HCT116 (cell line): ENCODE measurements at regions not wholly inside any gene's neighbourhood (a gene's known extent, or its start where the extent isn't known, plus 50 kb on each side); places are given as distances from the start of the nearest gene placed in this dataset.

Experiments used
- ATAC-seq: fragments of 200-7000 bp; cut with Tn5 transposase; 2 replicates; pipeline ENCODE4 v1.9.1; 2020; ENCODE audit warnings: mild to moderate bottlenecking, moderate library complexity
- BruUV-seq: library from RNA; stranded (reverse); fragments of 400-500 nt; replicated peaks from 2 replicates; lab custom pipeline; 2021; lab: Mats Ljungman, UMichigan
- CTCF ChIA-PET: fragments of 300-600 bp; sonication (Branson Sonifier 250); formaldehyde crosslinking; loops from one replicate; lab custom pipeline; 2021; ENCODE audit warnings: antibody characterized with exemption; lab: Charles Lee
- POLR2A ChIA-PET: fragments of 300-600, 350-600 bp; sonication (Branson Sonifier 250); formaldehyde crosslinking; loops from one replicate; lab custom pipeline; 2021; ENCODE audit warnings: antibody characterized with exemption; lab: Charles Lee
- RAD21 ChIA-PET, 2 experiments: fragments of 300-600 bp; sonication (Branson Sonifier 250); formaldehyde crosslinking; loops; one replicate each; lab custom pipeline; 2023; ENCODE audit warnings: low total read pairs in 2 of 2; ENCODE audit not compliant: uncharacterized antibody in 2 of 2, unreplicated experiment in 2 of 2, low non-redundant PET in 1 of 2; lab: Charles Lee
- DNase-seq: peaks from one replicate; pipeline ENCODE4 v3.0.0-alpha.2; 2010; ENCODE audit warnings: low read depth, low spot score
- H2AFZ ChIP-seq: fragments of 200-600 bp; shearing (Covaris generic), sonication (generic); 2 replicates; pipeline ENCODE4 v1.6.1; 2017; ENCODE audit warnings: low read depth, mixed run types, mixed read lengths, antibody characterized with exemption, low read length; ENCODE audit not compliant: poor library complexity, severe bottlenecking
- H3K27ac ChIP-seq: 2 replicates; pipeline ENCODE4 v1.5.1; 2012; ENCODE audit warnings: low read depth, low read length
- H3K27me3 ChIP-seq: fragments of 200-600 bp; sonication (generic); 2 replicates; pipeline ENCODE4 v1.6.1; 2016; ENCODE audit warnings: mixed run types, low read length, mixed read lengths; ENCODE audit not compliant: insufficient read depth
- H3K36me3 ChIP-seq, 2 experiments: fragments of 200-500 bp in 1 of 2; fragments of 200-600 bp in 1 of 2; sonication (Bioruptor generic) in 1 of 2; sonication (generic) in 1 of 2; 2 replicates each; pipeline versions ENCODE4 v1.5.1 to v1.6.1; 2014 to 2016; ENCODE audit warnings: low read length in 2 of 2, inconsistent platforms in 1 of 2, mixed read lengths in 1 of 2, mixed run types in 1 of 2; ENCODE audit not compliant: insufficient read depth in 2 of 2, control insufficient read depth in 1 of 2
- H3K4me1 ChIP-seq, 2 experiments: fragments of 200-600 bp in 1 of 2; sonication (generic) in 1 of 2; 2 replicates each; pipeline versions ENCODE4 v1.5.1 to v1.6.1; 2012 to 2017; ENCODE audit warnings: low read length in 2 of 2, inconsistent platforms in 1 of 2, mild to moderate bottlenecking in 1 of 2, mixed read lengths in 1 of 2, mixed run types in 1 of 2, moderate library complexity in 1 of 2; ENCODE audit not compliant: insufficient read depth in 2 of 2, control insufficient read depth in 1 of 2
- H3K4me2 ChIP-seq: fragments of 200-600 bp; sonication (generic); 2 replicates; pipeline ENCODE4 v1.6.1; 2017; ENCODE audit warnings: mixed run types, low read length, mixed read lengths
- H3K4me3 ChIP-seq, 2 experiments: fragments of 200-600 bp in 1 of 2; sonication (generic) in 1 of 2; replicated peaks in 1 of 2; 2 replicates each; pipeline ENCODE4 v1.5.1; 2011 to 2016; ENCODE audit warnings: low read length in 2 of 2, control low read depth in 1 of 2, low read depth in 1 of 2, mild to moderate bottlenecking in 1 of 2, mixed read lengths in 1 of 2, mixed run types in 1 of 2
- H3K79me2 ChIP-seq: fragments of 200-600 bp; sonication (generic); 2 replicates; pipeline ENCODE4 v1.6.1; 2017; ENCODE audit warnings: mild to moderate bottlenecking, mixed run types, low read length, moderate library complexity, mixed read lengths; ENCODE audit not compliant: insufficient read depth
- H3K9ac ChIP-seq: fragments of 200-600 bp; sonication (generic); 2 replicates; pipeline ENCODE4 v1.6.1; 2016; ENCODE audit warnings: low read length, mixed read lengths
- H3K9me2 ChIP-seq: fragments of 200-600 bp; sonication (generic), shearing (Covaris generic); 2 replicates; pipeline ENCODE4 v1.6.1; 2017; ENCODE audit warnings: mixed run types, mild to moderate bottlenecking, moderate library complexity; ENCODE audit not compliant: insufficient read depth
- H3K9me3 ChIP-seq, 2 experiments: fragments of 200-500 bp in 1 of 2; fragments of 200-600 bp in 1 of 2; sonication (Bioruptor generic) in 1 of 2; sonication (generic) in 1 of 2; 2 replicates each; pipeline ENCODE4 v1.6.1; 2014 to 2017; ENCODE audit warnings: low read length in 2 of 2, mixed read lengths in 2 of 2, inconsistent platforms in 1 of 2, low read depth in 1 of 2, mild to moderate bottlenecking in 1 of 2, mixed run types in 1 of 2, moderate library complexity in 1 of 2; ENCODE audit not compliant: control insufficient read depth in 1 of 2, insufficient read depth in 1 of 2
- H4K20me1 ChIP-seq: fragments of 200-600 bp; sonication (generic), shearing (Covaris generic); 2 replicates; pipeline ENCODE4 v1.6.1; 2017; ENCODE audit warnings: mixed run types, mild to moderate bottlenecking, moderate library complexity; ENCODE audit not compliant: insufficient read depth
- ATF3 ChIP-seq: IDR thresholded peaks from 2 replicates; pipeline ENCODE4 v1.6.1; 2012
- CTCF ChIP-seq, 3 experiments: fragments of 200-600 bp in 1 of 3; sonication (generic) in 1 of 3; IDR thresholded peaks in 2 of 3; conservative IDR thresholded peaks in 1 of 3; 2 replicates each; pipeline ENCODE4 v1.5.1; 2012 to 2017; ENCODE audit warnings: low read depth in 2 of 3, low read length in 2 of 3, antibody characterized with exemption in 1 of 3, borderline replicate concordance in 1 of 3, control low read depth in 1 of 3, mild to moderate bottlenecking in 1 of 3, mixed read lengths in 1 of 3, mixed run types in 1 of 3, moderate library complexity in 1 of 3; ENCODE audit not compliant: insufficient read depth in 1 of 3
- ELF1 ChIP-seq: IDR thresholded peaks from 2 replicates; pipeline ENCODE4 v1.6.1; 2012; ENCODE audit warnings: low read depth, borderline replicate concordance
- EZH2 ChIP-seq: fragments of 200-600 bp; sonication (generic); IDR thresholded peaks from 2 replicates; pipeline ENCODE4 v1.6.1; 2017; ENCODE audit warnings: antibody characterized with exemption, mixed run types
- MAX ChIP-seq: IDR thresholded peaks from 2 replicates; pipeline ENCODE4 v1.6.1; 2012
- POLR2A ChIP-seq: IDR thresholded peaks from 2 replicates; pipeline ENCODE4 v1.7.0; 2011; ENCODE audit warnings: borderline replicate concordance; ENCODE audit not compliant: insufficient read depth, insufficient read length; ENCODE audit errors: extremely low read depth
- POLR2AphosphoS5 ChIP-seq: IDR thresholded peaks from 2 replicates; pipeline ENCODE4 v1.6.1; 2011; ENCODE audit warnings: mild to moderate bottlenecking, low read depth, low read length, moderate library complexity
- REST ChIP-seq: IDR thresholded peaks from 2 replicates; pipeline ENCODE4 v1.6.1; 2012; ENCODE audit warnings: low read depth
- SIN3A ChIP-seq: IDR thresholded peaks from 2 replicates; pipeline ENCODE4 v1.6.1; 2012; ENCODE audit warnings: low read depth
- SP1 ChIP-seq: IDR thresholded peaks from 2 replicates; pipeline ENCODE4 v1.6.1; 2012; ENCODE audit warnings: low read depth
- YY1 ChIP-seq: IDR thresholded peaks from 2 replicates; pipeline ENCODE4 v1.6.1; 2011; ENCODE audit warnings: low read length, low read depth, moderate library complexity, mild to moderate bottlenecking; ENCODE audit not compliant: insufficient replicate concordance; ENCODE audit errors: extremely low read depth
- ZBTB33 ChIP-seq: IDR thresholded peaks from 2 replicates; pipeline ENCODE4 v1.6.1; 2011; ENCODE audit warnings: mild to moderate bottlenecking, low read length, moderate library complexity; ENCODE audit not compliant: insufficient replicate concordance; ENCODE audit errors: extremely low read depth
- ZNF274 ChIP-seq: fragments of 200-500 bp; sonication (Bioruptor generic); IDR thresholded peaks from 2 replicates; pipeline ENCODE4 v1.6.1; 2014; ENCODE audit warnings: mild to moderate bottlenecking, low read depth, low read length, inconsistent platforms
- intact Hi-C: fragments of 100-400 bp; cut with micrococcal nuclease; formaldehyde crosslinking; loops from 2 replicates; pipeline ENCODE4 v1.10.0; 2022

GRCh38 chr2:18701981-18702380, 112.6 kb upstream of the NT5C1B start (continued):
- TF ChIP-seq POLR2AphosphoS5 = no peak
- TF ChIP-seq, all 23 proteins: peak for 0

GRCh38 chr2:18701546-18701945, 112.2 kb upstream of the NT5C1B start:
- Histone ChIP-seq H3K36me3 (no peaks in the 10 kb centered on the region), H3K9me2 (no peaks in the 10 kb centered on the region), H3K4me1 (no peaks in the 10 kb centered on the region), H3K4me3 (no peak overlapping the region), H3K27me3 (no peaks in the 10 kb centered on the region), H3K9ac (no peak overlapping the region), H3K4me2 (no peak overlapping the region), H3K79me2 (no peaks in the 10 kb centered on the region), H4K20me1 (no peaks in the 10 kb centered on the region), H3K27ac (no peak overlapping the region), H3K9me3 (no peaks in the 10 kb centered on the region), H2AFZ (no peak overlapping the region)
- ChIA-PET RAD21 (no interaction called here), CTCF (no interaction called here), POLR2A (no interaction called here)
- DNase-seq (no peak), ATAC-seq (no peak)
- TF ChIP-seq SIN3A = no peak
- TF ChIP-seq EZH2 = no peak
- TF ChIP-seq POLR2A = no peak
- TF ChIP-seq CTCF (IDR thresholded peaks at IDR 0.05 in 2 of 3, conservative IDR thresholded peaks at IDR 0.05 in 1 of 3; ENCODE audit: borderline replicate concordance in 1 of 3, insufficient read depth in 1 of 3, low read depth in 2 of 3, low read length in 2 of 3) = no peak
- no peak for TF ChIP-seq ZNF274
- TF ChIP-seq REST = no peak
- TF ChIP-seq ELF1 = no peak
- TF ChIP-seq ATF3 = no peak
- no peak for TF ChIP-seq SP1
- no peak for TF ChIP-seq MAX
- no peak for TF ChIP-seq YY1
- no peak for TF ChIP-seq ZBTB33
- intact Hi-C loops = no loop called here
- BruUV-seq = no TSS peak
